ENCODE measurements at regions not wholly inside any gene's neighbourhood (a gene's known extent, or its start where the extent isn't known, plus 50 kb on each side); places are given as distances from the start of the nearest gene placed in this dataset.

- no peak overlapping the region for H2BK12ac ChIP-seq (ENCODE audit: low read length in 2 of 2)
- H3K27me3 ChIP-seq (ENCODE audit: control insufficient read depth in 1 of 2, insufficient read depth in 1 of 2, low read length in 2 of 2) = no peaks in the 10 kb centered on the region
- no peak overlapping the region for H3K4ac ChIP-seq (ENCODE audit: low read depth in 1 of 2, low read length in 2 of 2)
- no peak overlapping the region for H3K23ac ChIP-seq (ENCODE audit: low read length in 2 of 2)
- H3K36me3 ChIP-seq (ENCODE audit: control insufficient read depth in 1 of 2, insufficient read depth in 2 of 2, low read depth in 1 of 2, low read length in 2 of 2) = no peaks in the 10 kb centered on the region
- H2BK120ac ChIP-seq (ENCODE audit: low read depth, low read length) = no peak overlapping the region
- DNase-seq = no peak
- H3K27ac ChIP-seq (ENCODE audit: low read length, poor library complexity, severe bottlenecking) = no peak overlapping the region
- no CpG with 5 or more reads among the region's 2 CpGs for WGBS
- no peak overlapping the region for H2AFZ ChIP-seq (ENCODE audit: low read depth, low read length)
- H3K79me1 ChIP-seq (replicated peaks; ENCODE audit: low read length, poor library complexity, severe bottlenecking) = no peaks in the 10 kb centered on the region
- H3K4me3 ChIP-seq (ENCODE audit: insufficient read depth in 1 of 2, low read depth in 1 of 2, low read length in 2 of 2) = no peak overlapping the region
- no peak overlapping the region for H3K4me2 ChIP-seq (ENCODE audit: low read length, poor library complexity, severe bottlenecking)
- H2AK5ac ChIP-seq (ENCODE audit: low read length, severe bottlenecking) = no peak overlapping the region
- H3K9ac ChIP-seq (ENCODE audit: low read length) = no peak overlapping the region
- no peak overlapping the region for H4K8ac ChIP-seq (ENCODE audit: low read length)
- no peak overlapping the region for H3K14ac ChIP-seq (ENCODE audit: low read length in 2 of 2)
- H2BK15ac ChIP-seq (ENCODE audit: low read depth, poor library complexity, severe bottlenecking) = no peak overlapping the region
- no peaks in the 10 kb centered on the region for H3K9me3 ChIP-seq (ENCODE audit: control insufficient read depth, low read length)
- H3K18ac ChIP-seq (ENCODE audit: low read depth in 1 of 2, low read length in 2 of 2) = no peak overlapping the region
- H4K91ac ChIP-seq (ENCODE audit: low read length) = no peak overlapping the region
- H3K4me1 ChIP-seq (ENCODE audit: control insufficient read depth, insufficient read depth, low read depth, low read length) = no peaks in the 10 kb centered on the region
- no peak overlapping the region for H2BK5ac ChIP-seq (ENCODE audit: low read depth, low read length, poor library complexity, severe bottlenecking)
Observed at GRCh38 chr15:81653259-81653658, 279.2 kb upstream of the TMC3 start.

- Histone ChIP-seq H3K9ac (ENCODE audit: low read length) (no peak overlapping the region), H2BK120ac (ENCODE audit: low read depth, low read length) (no peak overlapping the region), H4K8ac (ENCODE audit: low read length) (no peak overlapping the region), H2BK12ac (ENCODE audit: low read length in 2 of 2) (no peak overlapping the region), H3K4me3 (ENCODE audit: insufficient read depth in 1 of 2, low read depth in 1 of 2, low read length in 2 of 2) (no peak overlapping the region), H2AFZ (ENCODE audit: low read depth, low read length) (no peak overlapping the region), H2BK15ac (ENCODE audit: low read depth, poor library complexity, severe bottlenecking) (no peak overlapping the region), H3K18ac (ENCODE audit: low read depth in 1 of 2, low read length in 2 of 2) (no peak overlapping the region), H3K4me1 (ENCODE audit: control insufficient read depth, insufficient read depth, low read depth, low read length) (no peaks in the 10 kb centered on the region), H3K27ac (ENCODE audit: low read length, poor library complexity, severe bottlenecking) (no peak overlapping the region), H4K91ac (ENCODE audit: low read length) (no peak overlapping the region), H3K4me2 (ENCODE audit: low read length, poor library complexity, severe bottlenecking) (no peak overlapping the region), H2BK5ac (ENCODE audit: low read depth, low read length, poor library complexity, severe bottlenecking) (no peak overlapping the region), H3K36me3 (ENCODE audit: control insufficient read depth in 1 of 2, insufficient read depth in 2 of 2, low read depth in 1 of 2, low read length in 2 of 2) (no peaks in the 10 kb centered on the region), H3K27me3 (ENCODE audit: control insufficient read depth in 1 of 2, insufficient read depth in 1 of 2, low read length in 2 of 2) (no peaks in the 10 kb centered on the region), H2AK5ac (ENCODE audit: low read length, severe bottlenecking) (no peak overlapping the region), H3K23ac (ENCODE audit: low read length in 2 of 2) (no peak overlapping the region), H3K4ac (ENCODE audit: low read depth in 1 of 2, low read length in 2 of 2) (no peak overlapping the region), H3K14ac (ENCODE audit: low read length in 2 of 2) (no peak overlapping the region), H3K79me1 (replicated peaks; ENCODE audit: low read length, poor library complexity, severe bottlenecking) (no peaks in the 10 kb centered on the region), H3K9me3 (ENCODE audit: control insufficient read depth, low read length) (no peaks in the 10 kb centered on the region)
- no peak for DNase-seq
- 82% methylated on average over 9 of the region's 9 CpGs for WGBS
Observed at GRCh38 chr15:81645470-81645869, 271.5 kb upstream of the TMC3 start.

- no peak overlapping the region for H3K27ac ChIP-seq (ENCODE audit: low read length, poor library complexity, severe bottlenecking)
- no peak overlapping the region for H2BK12ac ChIP-seq (ENCODE audit: low read length in 2 of 2)
- H3K23ac ChIP-seq (ENCODE audit: low read length in 2 of 2) = no peak overlapping the region
- no peak overlapping the region for H3K4ac ChIP-seq (ENCODE audit: low read depth in 1 of 2, low read length in 2 of 2)
- no peak overlapping the region for H3K14ac ChIP-seq (ENCODE audit: low read length in 2 of 2)
- H3K18ac ChIP-seq (ENCODE audit: low read depth in 1 of 2, low read length in 2 of 2) = no peak overlapping the region
- H3K36me3 ChIP-seq (ENCODE audit: control insufficient read depth in 1 of 2, insufficient read depth in 2 of 2, low read depth in 1 of 2, low read length in 2 of 2) = no peaks in the 10 kb centered on the region
- H3K27me3 ChIP-seq (ENCODE audit: control insufficient read depth in 1 of 2, insufficient read depth in 1 of 2, low read length in 2 of 2) = no peaks in the 10 kb centered on the region
- H3K79me1 ChIP-seq (replicated peaks; ENCODE audit: low read length, poor library complexity, severe bottlenecking) = no peaks in the 10 kb centered on the region
- no peak overlapping the region for H2BK5ac ChIP-seq (ENCODE audit: low read depth, low read length, poor library complexity, severe bottlenecking)
- peaks cover 3% of the 10 kb centered on the region for H3K9me3 ChIP-seq (ENCODE audit: control insufficient read depth, low read length)
- H2AFZ ChIP-seq (ENCODE audit: low read depth, low read length) = no peak overlapping the region
- H3K4me3 ChIP-seq (ENCODE audit: insufficient read depth in 1 of 2, low read depth in 1 of 2, low read length in 2 of 2) = no peak overlapping the region
- H4K8ac ChIP-seq (ENCODE audit: low read length) = no peak overlapping the region
- H2BK120ac ChIP-seq (ENCODE audit: low read depth, low read length) = no peak overlapping the region
- H2BK15ac ChIP-seq (ENCODE audit: low read depth, poor library complexity, severe bottlenecking) = no peak overlapping the region
- no peak overlapping the region for H2AK5ac ChIP-seq (ENCODE audit: low read length, severe bottlenecking)
- DNase-seq = no peak
- no peaks in the 10 kb centered on the region for H3K4me1 ChIP-seq (ENCODE audit: control insufficient read depth, insufficient read depth, low read depth, low read length)
- H3K4me2 ChIP-seq (ENCODE audit: low read length, poor library complexity, severe bottlenecking) = no peak overlapping the region
- no peak overlapping the region for H4K91ac ChIP-seq (ENCODE audit: low read length)
- H3K9ac ChIP-seq (ENCODE audit: low read length) = no peak overlapping the region
- WGBS = 81% methylated on average over 4 of the region's 4 CpGs
Observed at GRCh38 chr15:81643771-81644170, 269.8 kb upstream of the TMC3 start.

- H2BK120ac ChIP-seq (ENCODE audit: low read depth, low read length) = no peak overlapping the region
- H4K8ac ChIP-seq (ENCODE audit: low read length) = no peak overlapping the region
- no peak overlapping the region for H3K23ac ChIP-seq (ENCODE audit: low read length in 2 of 2)
- H3K27me3 ChIP-seq (ENCODE audit: control insufficient read depth in 1 of 2, insufficient read depth in 1 of 2, low read length in 2 of 2) = no peaks in the 10 kb centered on the region
- no peak overlapping the region for H4K91ac ChIP-seq (ENCODE audit: low read length)
- H2AK5ac ChIP-seq (ENCODE audit: low read length, severe bottlenecking) = no peak overlapping the region
- H2BK12ac ChIP-seq (ENCODE audit: low read length in 2 of 2) = no peak overlapping the region
- no peak overlapping the region for H3K4me3 ChIP-seq (ENCODE audit: insufficient read depth in 1 of 2, low read depth in 1 of 2, low read length in 2 of 2)
- peaks cover 3% of the 10 kb centered on the region for H3K9me3 ChIP-seq (ENCODE audit: control insufficient read depth, low read length)
- DNase-seq = peak; percentile 84
- H3K9ac ChIP-seq (ENCODE audit: low read length) = no peak overlapping the region
- H2BK5ac ChIP-seq (ENCODE audit: low read depth, low read length, poor library complexity, severe bottlenecking) = no peak overlapping the region
- no peak overlapping the region for H2BK15ac ChIP-seq (ENCODE audit: low read depth, poor library complexity, severe bottlenecking)
- WGBS = 37% methylated on average over 3 of the region's 4 CpGs
- H3K4me1 ChIP-seq (ENCODE audit: control insufficient read depth, insufficient read depth, low read depth, low read length) = no peaks in the 10 kb centered on the region
- no peak overlapping the region for H2AFZ ChIP-seq (ENCODE audit: low read depth, low read length)
- no peak overlapping the region for H3K27ac ChIP-seq (ENCODE audit: low read length, poor library complexity, severe bottlenecking)
- H3K36me3 ChIP-seq (ENCODE audit: control insufficient read depth in 1 of 2, insufficient read depth in 2 of 2, low read depth in 1 of 2, low read length in 2 of 2) = no peaks in the 10 kb centered on the region
- H3K4ac ChIP-seq (ENCODE audit: low read depth in 1 of 2, low read length in 2 of 2) = no peak overlapping the region
- H3K18ac ChIP-seq (ENCODE audit: low read depth in 1 of 2, low read length in 2 of 2) = peak overlapping the region in 1 of 2 experiments; percentile 40
- H3K4me2 ChIP-seq (ENCODE audit: low read length, poor library complexity, severe bottlenecking) = no peak overlapping the region
- no peak overlapping the region for H3K14ac ChIP-seq (ENCODE audit: low read length in 2 of 2)
- no peaks in the 10 kb centered on the region for H3K79me1 ChIP-seq (replicated peaks; ENCODE audit: low read length, poor library complexity, severe bottlenecking)
Observed at GRCh38 chr15:81642451-81642990, 268.5 kb upstream of the TMC3 start.
